ENCODE measurements at regions not wholly inside any gene's neighbourhood (a gene's known extent, or its start where the extent isn't known, plus 50 kb on each side); places are given as distances from the start of the nearest gene placed in this dataset.

GRCh38 chr13:48181482-48182145, 51.4 kb upstream of the ITM2B start:
- no peak for DNase-seq (ENCODE audit: low spot score)
- POLR2A ChIA-PET (ENCODE audit: low non-redundant PET), result no interaction called here
- CTCF ChIA-PET, result interaction anchor here (0.6 kb wide), 1 partner anchor 100 kb away, joined by 4 read pairs; no protein-coding TSS in a partner anchor
- H3K27ac ChIP-seq, result no peak overlapping the region
- TF ChIP-seq, protein P1, sequence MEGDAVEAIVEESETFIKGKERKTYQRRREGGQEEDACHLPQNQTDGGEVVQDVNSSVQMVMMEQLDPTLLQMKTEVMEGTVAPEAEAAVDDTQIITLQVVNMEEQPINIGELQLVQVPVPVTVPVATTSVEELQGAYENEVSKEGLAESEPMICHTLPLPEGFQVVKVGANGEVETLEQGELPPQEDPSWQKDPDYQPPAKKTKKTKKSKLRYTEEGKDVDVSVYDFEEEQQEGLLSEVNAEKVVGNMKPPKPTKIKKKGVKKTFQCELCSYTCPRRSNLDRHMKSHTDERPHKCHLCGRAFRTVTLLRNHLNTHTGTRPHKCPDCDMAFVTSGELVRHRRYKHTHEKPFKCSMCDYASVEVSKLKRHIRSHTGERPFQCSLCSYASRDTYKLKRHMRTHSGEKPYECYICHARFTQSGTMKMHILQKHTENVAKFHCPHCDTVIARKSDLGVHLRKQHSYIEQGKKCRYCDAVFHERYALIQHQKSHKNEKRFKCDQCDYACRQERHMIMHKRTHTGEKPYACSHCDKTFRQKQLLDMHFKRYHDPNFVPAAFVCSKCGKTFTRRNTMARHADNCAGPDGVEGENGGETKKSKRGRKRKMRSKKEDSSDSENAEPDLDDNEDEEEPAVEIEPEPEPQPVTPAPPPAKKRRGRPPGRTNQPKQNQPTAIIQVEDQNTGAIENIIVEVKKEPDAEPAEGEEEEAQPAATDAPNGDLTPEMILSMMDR (conservative IDR thresholded peaks at IDR 0.05; ENCODE audit: low read depth), result no peak

DNA sequence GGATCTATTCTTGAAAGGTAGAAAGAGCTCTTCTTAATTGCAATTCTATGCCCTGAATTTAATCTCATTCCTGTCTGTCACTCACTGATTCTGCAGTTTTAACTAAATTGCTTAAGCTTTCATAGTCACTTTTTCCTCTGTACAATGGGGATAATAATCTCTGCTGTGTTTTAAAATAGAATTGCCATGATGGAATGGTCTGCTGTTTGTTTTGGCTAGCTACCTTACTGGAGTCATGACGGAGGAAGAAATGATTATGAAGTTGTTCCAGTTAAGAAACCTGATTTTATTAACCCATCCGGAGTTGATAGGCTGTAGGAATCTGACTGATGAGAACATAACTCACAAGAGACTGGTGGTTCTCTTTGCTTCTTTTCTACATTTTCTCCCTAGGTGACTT, 54.9 kb upstream of the ITM2B start:
- POLR2A ChIA-PET (ENCODE audit: low non-redundant PET), result no interaction called here
- CTCF ChIA-PET, result no interaction called here
- H3K27ac ChIP-seq, result no peak overlapping the region
- DNase-seq (ENCODE audit: low spot score), result no peak
- TF ChIP-seq, protein P1 (conservative IDR thresholded peaks at IDR 0.05; ENCODE audit: low read depth), result no peak

DNA sequence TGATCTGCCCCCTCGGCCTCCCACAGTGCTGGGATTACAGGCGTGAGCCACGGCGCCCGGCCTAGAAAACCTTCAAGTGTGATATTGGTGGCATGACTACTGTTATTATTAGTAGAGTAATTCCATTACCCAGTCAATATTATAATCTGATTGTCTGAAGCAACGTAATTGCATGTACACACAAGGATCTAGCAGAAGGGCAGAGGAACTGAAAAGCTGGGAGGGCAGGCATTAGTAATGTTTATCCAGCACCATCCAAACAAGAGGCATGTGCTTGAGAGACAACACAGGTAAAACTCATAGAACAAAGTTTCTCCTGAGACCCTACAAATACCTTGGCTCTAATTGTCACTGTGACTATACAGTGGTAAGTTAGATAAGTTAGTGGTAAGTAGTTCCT, 56.2 kb upstream of the ITM2B start:
- TF ChIP-seq, protein P1 (conservative IDR thresholded peaks at IDR 0.05; ENCODE audit: low read depth), result no peak
- no peak for DNase-seq (ENCODE audit: low spot score)
- no peak overlapping the region for H3K27ac ChIP-seq
- POLR2A ChIA-PET (ENCODE audit: low non-redundant PET), result no interaction called here
- CTCF ChIA-PET, result no interaction called here

DNA sequence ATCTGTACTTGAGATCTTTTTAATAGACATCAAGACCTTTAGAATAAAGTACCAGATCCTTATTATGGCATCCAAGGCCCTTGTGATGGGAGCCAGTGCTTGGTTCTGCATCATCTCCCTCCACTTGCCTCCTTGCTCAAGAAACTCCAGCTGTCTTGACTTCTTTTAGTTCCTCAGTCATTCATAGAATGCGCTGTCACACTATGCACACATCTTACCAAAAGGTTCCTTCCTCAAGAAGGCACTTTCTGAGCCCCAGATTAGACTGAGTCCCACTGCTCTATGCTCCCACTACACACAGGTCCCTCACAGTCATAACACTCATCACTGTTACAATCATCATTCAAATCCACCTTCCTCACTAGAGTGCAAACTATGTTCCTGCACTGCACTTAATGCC, 57.8 kb upstream of the ITM2B start:
- POLR2A ChIA-PET (ENCODE audit: low non-redundant PET), result no interaction called here
- TF ChIP-seq, protein P1 (conservative IDR thresholded peaks at IDR 0.05; ENCODE audit: low read depth), result no peak

GRCh38 chr13:48167866-48168265, 65.1 kb upstream of the ITM2B start:
- ChIA-PET POLR2A (ENCODE audit: low non-redundant PET) (no interaction called here), CTCF (no interaction called here)
- no peak for DNase-seq (ENCODE audit: low spot score)
- TF ChIP-seq, protein P1 (conservative IDR thresholded peaks at IDR 0.05; ENCODE audit: low read depth), result no peak
- H3K27ac ChIP-seq, result no peak overlapping the region

More for the DNA sequence above, 57.8 kb upstream of the ITM2B start:
- H3K27ac ChIP-seq, result no peak overlapping the region
- CTCF ChIA-PET, result no interaction called here
- DNase-seq (ENCODE audit: low spot score), result no peak

GRCh38 chr13:48165727-48166126, 67.3 kb upstream of the ITM2B start:
- TF ChIP-seq, protein P1 (conservative IDR thresholded peaks at IDR 0.05; ENCODE audit: low read depth), result no peak
- CTCF ChIA-PET, result no interaction called here
- POLR2A ChIA-PET (ENCODE audit: low non-redundant PET), result no interaction called here
- no peak overlapping the region; the same call in 1 of the 2 replicates for H3K27ac ChIP-seq
- no peak for DNase-seq (ENCODE audit: low spot score)
